ENCODE measurements at regions not wholly inside any gene's neighbourhood (a gene's known extent, or its start where the extent isn't known, plus 50 kb on each side); places are given as distances from the start of the nearest gene placed in this dataset.

- Mint-ChIP-seq H3K9me3 (ENCODE audit: low read depth, unreplicated experiment) (no peaks in the 10 kb centered on the region), H3K4me3 (ENCODE audit: low read depth, unreplicated experiment) (no peak overlapping the region), H3K27ac (ENCODE audit: unreplicated experiment) (no peak overlapping the region), H3K27me3 (ENCODE audit: unreplicated experiment) (no peaks in the 10 kb centered on the region), H3K4me1 (ENCODE audit: low read depth, unreplicated experiment) (no peaks in the 10 kb centered on the region), H3K36me3 (ENCODE audit: insufficient read depth, unreplicated experiment) (no peaks in the 10 kb centered on the region)
- intact Hi-C loops (cut with micrococcal nuclease; ENCODE audit: unreplicated experiment): loop anchor here (5.0 kb wide), 1 partner anchor 103 kb away; no protein-coding TSS in a partner anchor
- DNase-seq: no peak
- BruUV-seq (replicated peaks): no TSS peak
- TF ChIP-seq CTCF (IDR thresholded peaks at IDR 0.05; ENCODE audit: unreplicated experiment): no peak
- CTCF ChIA-PET: no interaction called here
Measured at GRCh38 chr5:106749826-106750225, 920.9 kb downstream of the EFNA5 start.

- no peak overlapping the region for H3K4me3 Mint-ChIP-seq (ENCODE audit: low read depth, unreplicated experiment)
- intact Hi-C loops (cut with micrococcal nuclease; ENCODE audit: unreplicated experiment): no loop called here
- H3K4me1 Mint-ChIP-seq (ENCODE audit: low read depth, unreplicated experiment): no peaks in the 10 kb centered on the region
- no peak for DNase-seq
- no TSS peak for BruUV-seq (replicated peaks)
- no peak overlapping the region for H3K27ac Mint-ChIP-seq (ENCODE audit: unreplicated experiment)
- TF ChIP-seq CTCF (IDR thresholded peaks at IDR 0.05; ENCODE audit: unreplicated experiment): no peak
- H3K9me3 Mint-ChIP-seq (ENCODE audit: low read depth, unreplicated experiment): peaks cover 8% of the 10 kb centered on the region
- CTCF ChIA-PET: no interaction called here
- no peaks in the 10 kb centered on the region for H3K36me3 Mint-ChIP-seq (ENCODE audit: insufficient read depth, unreplicated experiment)
- no peaks in the 10 kb centered on the region for H3K27me3 Mint-ChIP-seq (ENCODE audit: unreplicated experiment)
Measured at GRCh38 chr5:106739127-106739526, 931.6 kb downstream of the EFNA5 start.

DNA sequence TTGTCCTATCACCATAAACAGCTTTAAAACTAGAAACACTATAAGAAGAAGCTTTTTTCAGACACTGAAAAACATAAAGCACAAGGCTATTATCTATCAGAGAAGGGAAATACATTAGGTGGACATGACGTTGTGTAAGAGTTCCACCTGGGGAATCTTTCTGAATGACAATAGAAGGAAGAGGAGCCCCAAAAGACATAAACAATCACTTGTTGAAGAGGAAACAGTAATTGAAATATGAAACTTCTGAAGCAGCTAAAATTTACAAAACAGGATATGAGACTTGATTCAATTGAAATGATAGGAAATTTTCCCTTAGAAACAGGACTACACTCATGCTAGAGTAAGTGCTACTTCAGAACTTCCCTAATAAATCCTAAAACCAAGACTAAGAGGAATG is 933.6 kb downstream of the EFNA5 start:
- intact Hi-C loops (cut with micrococcal nuclease; ENCODE audit: unreplicated experiment): no loop called here
- Mint-ChIP-seq H3K4me1 (ENCODE audit: low read depth, unreplicated experiment) (no peaks in the 10 kb centered on the region), H3K27ac (ENCODE audit: unreplicated experiment) (no peak overlapping the region), H3K4me3 (ENCODE audit: low read depth, unreplicated experiment) (no peak overlapping the region), H3K9me3 (ENCODE audit: low read depth, unreplicated experiment) (peaks cover 11% of the 10 kb centered on the region), H3K27me3 (ENCODE audit: unreplicated experiment) (no peaks in the 10 kb centered on the region), H3K36me3 (ENCODE audit: insufficient read depth, unreplicated experiment) (no peaks in the 10 kb centered on the region)
- CTCF ChIA-PET: no interaction called here
- BruUV-seq (replicated peaks): no TSS peak
- no peak for DNase-seq
- no peak for TF ChIP-seq CTCF (IDR thresholded peaks at IDR 0.05; ENCODE audit: unreplicated experiment)

DNA sequence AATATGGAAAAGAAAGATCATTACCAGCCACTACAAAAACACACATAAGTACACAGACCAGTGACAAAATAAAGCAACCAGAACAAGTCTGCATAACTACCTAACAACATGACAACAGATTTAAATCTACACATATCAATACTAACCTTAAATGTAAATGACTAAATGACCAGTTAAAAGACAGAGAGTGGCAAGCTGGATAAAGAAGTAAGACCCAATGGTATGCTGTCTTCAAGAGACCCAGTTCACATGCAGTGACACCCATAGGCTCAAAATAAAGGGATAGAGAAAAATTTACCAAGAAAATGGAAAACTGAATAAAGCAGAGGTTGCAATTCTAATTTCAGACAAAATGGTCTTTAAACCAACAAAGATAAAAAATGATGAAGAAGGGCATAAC is 938.1 kb downstream of the EFNA5 start:
- TF ChIP-seq CTCF (IDR thresholded peaks at IDR 0.05; ENCODE audit: unreplicated experiment): no peak
- intact Hi-C loops (cut with micrococcal nuclease; ENCODE audit: unreplicated experiment): no loop called here
- Mint-ChIP-seq H3K27me3 (ENCODE audit: unreplicated experiment) (no peaks in the 10 kb centered on the region), H3K4me1 (ENCODE audit: low read depth, unreplicated experiment) (no peaks in the 10 kb centered on the region), H3K4me3 (ENCODE audit: low read depth, unreplicated experiment) (no peak overlapping the region), H3K36me3 (ENCODE audit: insufficient read depth, unreplicated experiment) (no peaks in the 10 kb centered on the region), H3K9me3 (ENCODE audit: low read depth, unreplicated experiment) (peaks cover 11% of the 10 kb centered on the region), H3K27ac (ENCODE audit: unreplicated experiment) (no peak overlapping the region)
- no peak for DNase-seq
- CTCF ChIA-PET: no interaction called here
- no TSS peak for BruUV-seq (replicated peaks)

DNA sequence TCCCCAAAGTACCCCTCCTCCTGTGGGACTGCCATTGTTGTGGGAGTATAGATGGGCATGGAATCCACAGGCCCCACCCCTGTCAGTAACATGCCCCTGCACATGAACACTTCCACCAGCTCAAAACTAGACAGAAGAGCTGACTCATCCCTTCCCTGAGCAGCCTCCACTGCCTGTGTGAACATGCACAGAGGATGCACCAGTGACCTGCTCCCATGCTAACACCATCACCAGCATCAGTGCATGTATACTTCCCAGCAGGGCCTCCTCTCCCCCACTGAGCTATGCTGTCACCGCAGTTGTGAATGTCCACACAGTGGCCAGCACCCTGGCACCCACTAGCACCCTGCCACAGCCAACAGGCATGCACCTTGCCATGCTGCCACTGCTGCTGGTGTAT is 939.8 kb downstream of the EFNA5 start:
- Mint-ChIP-seq H3K4me3 (ENCODE audit: low read depth, unreplicated experiment) (no peak overlapping the region), H3K9me3 (ENCODE audit: low read depth, unreplicated experiment) (peaks cover 11% of the 10 kb centered on the region), H3K36me3 (ENCODE audit: insufficient read depth, unreplicated experiment) (no peaks in the 10 kb centered on the region), H3K27me3 (ENCODE audit: unreplicated experiment) (no peaks in the 10 kb centered on the region), H3K4me1 (ENCODE audit: low read depth, unreplicated experiment) (no peaks in the 10 kb centered on the region), H3K27ac (ENCODE audit: unreplicated experiment) (no peak overlapping the region)
- intact Hi-C loops (cut with micrococcal nuclease; ENCODE audit: unreplicated experiment): no loop called here
- no peak for DNase-seq
- CTCF ChIA-PET: no interaction called here
- BruUV-seq (replicated peaks): no TSS peak
- TF ChIP-seq CTCF (IDR thresholded peaks at IDR 0.05; ENCODE audit: unreplicated experiment): no peak

Data from Calu3 (cell line).